Keratinocyte (primary cell): ENCODE measurements at regions not wholly inside any gene's neighbourhood (a gene's known extent, or its start where the extent isn't known, plus 50 kb on each side); places are given as distances from the start of the nearest gene placed in this dataset.

Experiments used
- DNase-seq: peaks from one replicate; pipeline ENCODE4 v3.0.0-alpha.2; 2011; ENCODE audit warnings: low read depth, missing footprints, low spot score
- FAIRE-seq: peaks from 2 replicates; lab custom pipeline; 2011; peaks lifted over from hg19 to GRCh38; lab: Jason Lieb, UNC
- H2AFZ ChIP-seq: 2 replicates; pipeline ENCODE4 v1.6.0; 2012; ENCODE audit warnings: low read length, control low read depth, inconsistent platforms; ENCODE audit not compliant: control insufficient read depth
- H3K27ac ChIP-seq: 2 replicates; pipeline ENCODE4 v1.5.1; 2011; ENCODE audit warnings: low read length; ENCODE audit not compliant: control insufficient read depth, insufficient read depth
- H3K27me3 ChIP-seq: 3 replicates; pipeline ENCODE4 v1.6.0; 2011; ENCODE audit warnings: low read length; ENCODE audit not compliant: control insufficient read depth, insufficient read depth; ENCODE audit errors: extremely low read depth
- H3K36me3 ChIP-seq, 2 experiments: 2 replicates in 1 of 2; 3 replicates in 1 of 2; pipeline ENCODE4 v1.5.1; 2011; ENCODE audit warnings: low read length in 2 of 2, mild to moderate bottlenecking in 1 of 2; ENCODE audit not compliant: control insufficient read depth in 2 of 2, insufficient read depth in 2 of 2; ENCODE audit errors: extremely low read depth in 1 of 2
- H3K4me1 ChIP-seq: 3 replicates; pipeline ENCODE4 v1.5.1; 2011; ENCODE audit warnings: low read length; ENCODE audit not compliant: control insufficient read depth, insufficient read depth; ENCODE audit errors: extremely low read depth
- H3K4me2 ChIP-seq: 3 replicates; pipeline ENCODE4 v1.6.0; 2011; ENCODE audit warnings: low read depth, low read length; ENCODE audit not compliant: control insufficient read depth, insufficient read depth; ENCODE audit errors: extremely low read depth
- H3K4me3 ChIP-seq, 3 experiments: fragments of 200-600 bp in 1 of 3; sonication (generic) in 1 of 3; 2 replicates in 2 of 3; 3 replicates in 1 of 3; pipeline ENCODE4 v1.5.1; 2011 to 2016; ENCODE audit warnings: low read length in 3 of 3, mild to moderate bottlenecking in 3 of 3, control low read depth in 2 of 3, inconsistent platforms in 1 of 3, low read depth in 1 of 3, mixed read lengths in 1 of 3, mixed run types in 1 of 3, moderate library complexity in 1 of 3; ENCODE audit not compliant: control insufficient read depth in 2 of 3, insufficient read depth in 2 of 3; ENCODE audit errors: extremely low read depth in 1 of 3
- H3K79me2 ChIP-seq: 2 replicates; pipeline ENCODE4 v1.6.0; 2012; ENCODE audit warnings: low read length; ENCODE audit not compliant: control insufficient read depth, insufficient read depth
- H3K9ac ChIP-seq: 3 replicates; pipeline ENCODE4 v1.6.0; 2011; ENCODE audit warnings: low read length; ENCODE audit not compliant: control insufficient read depth, insufficient read depth; ENCODE audit errors: extremely low read depth
- H3K9me1 ChIP-seq: 3 replicates; pipeline ENCODE4 v1.6.0; 2011; ENCODE audit warnings: low read length; ENCODE audit not compliant: control insufficient read depth, insufficient read depth; ENCODE audit errors: extremely low read depth
- H3K9me3 ChIP-seq: 2 replicates; pipeline ENCODE4 v1.5.1; 2012; ENCODE audit warnings: low read depth, low read length; ENCODE audit not compliant: control insufficient read depth
- H4K20me1 ChIP-seq: 3 replicates; pipeline ENCODE4 v1.6.0; 2011; ENCODE audit warnings: low read length; ENCODE audit not compliant: control insufficient read depth, insufficient read depth; ENCODE audit errors: extremely low read depth
- EZH2 ChIP-seq: IDR thresholded peaks from one replicate; pipeline ENCODE4 v1.6.1; 2012; ENCODE audit warnings: inconsistent platforms, mild to moderate bottlenecking, low read length, moderate library complexity
- dilution Hi-C: fragments of 300-500 bp; cut with MboI; formaldehyde crosslinking; loops from one replicate; pipeline ENCODE4 v1.7.0; 2020; ENCODE audit warnings: low sequenced_read_pairs; ENCODE audit not compliant: extremely low pct_ligation_motif_present
- TF ChIP-seq, protein P1 (sequence below), 3 experiments: IDR thresholded peaks in 1 of 3; conservative IDR thresholded peaks in 1 of 3; optimal IDR thresholded peaks in 1 of 3; 2 replicates in 2 of 3; 3 replicates in 1 of 3; pipeline versions ENCODE3 to v1.5.1; 2011; ENCODE audit warnings: low read length in 3 of 3, mild to moderate bottlenecking in 3 of 3, moderate library complexity in 2 of 3, control low read depth in 1 of 3, inconsistent platforms in 1 of 3; ENCODE audit not compliant: insufficient read depth in 2 of 3; ENCODE audit errors: extremely low read depth in 1 of 3

DNA sequence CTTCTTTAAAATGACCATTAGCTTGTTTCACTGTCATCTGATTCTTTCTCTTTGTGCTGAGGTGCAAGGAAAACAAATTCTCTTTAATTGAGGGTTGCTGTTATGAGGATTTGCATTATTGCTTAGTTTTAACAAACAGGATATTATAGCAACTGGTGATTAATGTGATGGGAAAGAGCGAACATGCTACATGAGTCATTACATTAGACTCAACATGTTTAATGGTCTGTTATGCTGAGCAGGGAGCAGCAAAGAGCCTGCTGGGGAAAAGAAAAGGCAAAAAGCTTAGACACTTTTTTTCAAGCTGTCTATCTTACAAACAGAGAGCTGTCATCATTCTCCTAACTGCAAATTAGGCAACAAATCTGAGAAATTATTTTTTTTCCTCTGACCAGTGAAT, 230.5 kb upstream of the LCORL start:
- H3K9me3 ChIP-seq = no peaks in the 10 kb centered on the region
- H3K4me2 ChIP-seq = no peak overlapping the region
- no peaks in the 10 kb centered on the region for H3K9me1 ChIP-seq
- no peak for TF ChIP-seq EZH2
- TF ChIP-seq, protein P1, sequence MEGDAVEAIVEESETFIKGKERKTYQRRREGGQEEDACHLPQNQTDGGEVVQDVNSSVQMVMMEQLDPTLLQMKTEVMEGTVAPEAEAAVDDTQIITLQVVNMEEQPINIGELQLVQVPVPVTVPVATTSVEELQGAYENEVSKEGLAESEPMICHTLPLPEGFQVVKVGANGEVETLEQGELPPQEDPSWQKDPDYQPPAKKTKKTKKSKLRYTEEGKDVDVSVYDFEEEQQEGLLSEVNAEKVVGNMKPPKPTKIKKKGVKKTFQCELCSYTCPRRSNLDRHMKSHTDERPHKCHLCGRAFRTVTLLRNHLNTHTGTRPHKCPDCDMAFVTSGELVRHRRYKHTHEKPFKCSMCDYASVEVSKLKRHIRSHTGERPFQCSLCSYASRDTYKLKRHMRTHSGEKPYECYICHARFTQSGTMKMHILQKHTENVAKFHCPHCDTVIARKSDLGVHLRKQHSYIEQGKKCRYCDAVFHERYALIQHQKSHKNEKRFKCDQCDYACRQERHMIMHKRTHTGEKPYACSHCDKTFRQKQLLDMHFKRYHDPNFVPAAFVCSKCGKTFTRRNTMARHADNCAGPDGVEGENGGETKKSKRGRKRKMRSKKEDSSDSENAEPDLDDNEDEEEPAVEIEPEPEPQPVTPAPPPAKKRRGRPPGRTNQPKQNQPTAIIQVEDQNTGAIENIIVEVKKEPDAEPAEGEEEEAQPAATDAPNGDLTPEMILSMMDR (optimal IDR thresholded peaks at IDR 0.05 in 1 of 3, IDR thresholded peaks at IDR 0.05 in 1 of 3, conservative IDR thresholded peaks at IDR 0.05 in 1 of 3; ENCODE audit: extremely low read depth in 1 of 3, insufficient read depth in 2 of 3, low read length in 3 of 3) = no peak
- H3K4me3 ChIP-seq = no peak overlapping the region
- no peaks in the 10 kb centered on the region for H4K20me1 ChIP-seq
- no peak overlapping the region for H3K27ac ChIP-seq
- no peaks in the 10 kb centered on the region for H3K4me1 ChIP-seq
- FAIRE-seq (no peak), DNase-seq (no peak)
- no peak overlapping the region for H3K9ac ChIP-seq
- no peaks in the 10 kb centered on the region for H3K27me3 ChIP-seq
- H3K36me3 ChIP-seq = no peaks in the 10 kb centered on the region
- no peaks in the 10 kb centered on the region for H3K79me2 ChIP-seq
- dilution Hi-C loops = no loop called here
- H2AFZ ChIP-seq = no peak overlapping the region

DNA sequence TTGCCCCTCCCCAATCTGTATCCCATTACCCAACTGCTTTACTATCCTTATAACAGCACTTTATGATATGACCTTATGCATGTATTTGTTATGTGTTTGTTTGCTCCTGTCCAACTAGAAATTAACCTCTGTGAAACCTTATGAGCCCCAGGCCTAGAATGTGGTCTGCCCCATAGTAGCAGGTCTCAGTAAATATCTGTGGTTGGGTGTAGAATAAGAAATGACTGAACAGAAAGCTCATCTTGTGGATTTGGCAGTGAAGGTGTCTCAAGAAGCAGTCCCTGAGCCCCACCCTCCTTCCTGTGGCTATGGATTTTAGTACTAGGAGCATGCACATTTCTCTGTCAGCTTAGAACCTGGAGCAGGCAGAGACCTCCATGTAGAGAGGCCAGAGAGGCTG, 229.0 kb upstream of the LCORL start:
- Histone ChIP-seq H3K9ac (no peak overlapping the region), H4K20me1 (no peaks in the 10 kb centered on the region), H3K4me3 (no peak overlapping the region), H3K9me1 (no peaks in the 10 kb centered on the region), H3K36me3 (no peaks in the 10 kb centered on the region), H3K79me2 (no peaks in the 10 kb centered on the region), H3K27me3 (no peaks in the 10 kb centered on the region), H3K4me2 (no peak overlapping the region), H2AFZ (no peak overlapping the region), H3K27ac (no peak overlapping the region), H3K9me3 (no peaks in the 10 kb centered on the region), H3K4me1 (no peaks in the 10 kb centered on the region)
- FAIRE-seq (no peak), DNase-seq (no peak)
- dilution Hi-C loops = no loop called here
- TF ChIP-seq EZH2 = no peak
- TF ChIP-seq, protein P1 (optimal IDR thresholded peaks at IDR 0.05 in 1 of 3, IDR thresholded peaks at IDR 0.05 in 1 of 3, conservative IDR thresholded peaks at IDR 0.05 in 1 of 3; ENCODE audit: extremely low read depth in 1 of 3, insufficient read depth in 2 of 3, low read length in 3 of 3) = no peak
